ENCODE measurements at regions not wholly inside any gene's neighbourhood (a gene's known extent, or its start where the extent isn't known, plus 50 kb on each side); places are given as distances from the start of the nearest gene placed in this dataset.
A peak's percentile ranks its signal among the peaks of the same experiment; 100 is the strongest.

DNA sequence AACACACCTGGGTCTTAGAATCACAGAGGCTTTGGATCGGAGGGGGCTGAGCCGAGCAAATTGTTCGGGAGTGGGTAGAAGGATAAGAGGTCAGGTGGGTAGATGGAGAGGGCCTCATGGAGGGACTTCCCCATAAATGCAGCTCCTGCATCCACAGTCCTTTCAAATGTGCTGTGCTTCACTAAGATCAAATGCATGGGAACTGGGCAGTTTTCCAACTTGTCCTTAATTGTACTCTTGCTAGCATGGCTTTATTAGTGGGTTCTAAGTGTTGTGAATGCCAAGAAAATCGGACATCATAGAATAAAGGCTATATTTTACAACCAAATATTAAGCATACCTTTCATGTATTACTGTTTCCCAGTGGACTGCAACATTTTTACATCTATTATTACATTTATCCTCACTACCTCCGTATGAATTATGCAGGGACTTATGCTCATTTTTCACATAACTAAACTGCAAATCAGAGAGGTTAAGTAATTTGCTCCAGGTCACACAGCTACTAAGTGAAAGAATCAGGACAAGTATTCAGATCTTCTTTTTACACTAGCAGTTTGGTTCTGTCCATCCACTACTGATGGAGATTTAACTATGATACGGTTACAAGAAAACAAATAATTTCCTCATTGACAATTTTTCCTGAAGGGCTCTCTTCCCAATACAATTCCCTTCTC is 174.5 kb upstream of the RUNX1 start:
- Mint-ChIP-seq H3K4me3 (ENCODE audit: unreplicated experiment) (no peak overlapping the region), H3K27me3 (ENCODE audit: low read depth) (no peaks in the 10 kb centered on the region), H3K36me3 (ENCODE audit: low read depth) (no peaks in the 10 kb centered on the region), H3K9me3 (ENCODE audit: low read depth) (peaks cover 5% of the 10 kb centered on the region), H3K4me1 (ENCODE audit: low read depth) (peaks cover 55% of the 10 kb centered on the region), H3K27ac (ENCODE audit: unreplicated experiment) (no peak overlapping the region)
- no peak for DNase-seq (ENCODE audit: low spot score)
- TF ChIP-seq, protein P1, sequence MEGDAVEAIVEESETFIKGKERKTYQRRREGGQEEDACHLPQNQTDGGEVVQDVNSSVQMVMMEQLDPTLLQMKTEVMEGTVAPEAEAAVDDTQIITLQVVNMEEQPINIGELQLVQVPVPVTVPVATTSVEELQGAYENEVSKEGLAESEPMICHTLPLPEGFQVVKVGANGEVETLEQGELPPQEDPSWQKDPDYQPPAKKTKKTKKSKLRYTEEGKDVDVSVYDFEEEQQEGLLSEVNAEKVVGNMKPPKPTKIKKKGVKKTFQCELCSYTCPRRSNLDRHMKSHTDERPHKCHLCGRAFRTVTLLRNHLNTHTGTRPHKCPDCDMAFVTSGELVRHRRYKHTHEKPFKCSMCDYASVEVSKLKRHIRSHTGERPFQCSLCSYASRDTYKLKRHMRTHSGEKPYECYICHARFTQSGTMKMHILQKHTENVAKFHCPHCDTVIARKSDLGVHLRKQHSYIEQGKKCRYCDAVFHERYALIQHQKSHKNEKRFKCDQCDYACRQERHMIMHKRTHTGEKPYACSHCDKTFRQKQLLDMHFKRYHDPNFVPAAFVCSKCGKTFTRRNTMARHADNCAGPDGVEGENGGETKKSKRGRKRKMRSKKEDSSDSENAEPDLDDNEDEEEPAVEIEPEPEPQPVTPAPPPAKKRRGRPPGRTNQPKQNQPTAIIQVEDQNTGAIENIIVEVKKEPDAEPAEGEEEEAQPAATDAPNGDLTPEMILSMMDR (IDR thresholded peaks at IDR 0.05): no peak

DNA sequence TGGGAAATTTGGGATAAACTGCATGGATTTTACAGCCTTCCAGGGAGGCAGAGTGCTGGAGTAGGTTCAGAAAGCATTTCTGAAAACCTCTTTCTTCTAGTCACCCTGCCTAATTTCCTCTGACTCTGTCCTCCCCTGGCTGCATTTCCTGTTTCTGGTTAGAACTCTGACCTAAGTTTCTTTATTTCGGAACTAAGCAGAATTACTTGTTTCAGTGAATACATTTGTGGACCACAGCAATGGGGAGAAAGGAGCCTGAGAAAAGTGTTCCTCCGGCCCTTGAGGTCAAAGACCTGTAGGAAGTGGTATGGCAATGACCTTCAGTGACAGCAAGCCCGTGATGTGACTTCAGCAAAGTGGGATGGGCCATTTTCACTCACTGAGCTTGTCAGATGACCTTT is 173.4 kb upstream of the RUNX1 start:
- no peak overlapping the region for H3K4me3 Mint-ChIP-seq (ENCODE audit: unreplicated experiment)
- H3K27ac Mint-ChIP-seq (ENCODE audit: unreplicated experiment): peak overlapping the region; percentile 55
- peaks cover 65% of the 10 kb centered on the region for H3K4me1 Mint-ChIP-seq (ENCODE audit: low read depth)
- TF ChIP-seq, protein P1 (IDR thresholded peaks at IDR 0.05): no peak
- H3K36me3 Mint-ChIP-seq (ENCODE audit: low read depth): no peaks in the 10 kb centered on the region
- DNase-seq (ENCODE audit: low spot score): no peak
- peaks cover 5% of the 10 kb centered on the region for H3K9me3 Mint-ChIP-seq (ENCODE audit: low read depth)
- no peaks in the 10 kb centered on the region for H3K27me3 Mint-ChIP-seq (ENCODE audit: low read depth)

DNA sequence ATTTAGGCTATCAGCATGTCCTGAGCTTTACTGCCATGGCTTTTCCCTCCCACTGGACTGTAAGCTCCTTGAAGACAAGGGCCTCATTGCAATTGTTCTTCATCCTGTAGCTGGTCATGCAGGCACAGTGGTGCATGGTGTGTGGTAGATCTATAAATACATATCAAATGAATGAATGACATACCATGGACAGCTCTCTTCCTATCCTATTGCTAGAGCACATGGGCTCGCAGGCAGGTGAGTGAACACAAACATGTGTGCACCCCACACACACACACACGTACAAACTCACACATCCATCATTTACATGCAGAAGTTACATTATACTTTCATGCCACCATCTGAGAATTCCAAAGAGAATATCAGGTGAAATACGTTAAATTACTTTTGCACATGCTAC is 172.9 kb upstream of the RUNX1 start:
- TF ChIP-seq, protein P1 (IDR thresholded peaks at IDR 0.05): no peak
- Mint-ChIP-seq H3K27ac (ENCODE audit: unreplicated experiment) (peak overlapping the region; percentile 55), H3K4me3 (ENCODE audit: unreplicated experiment) (no peak overlapping the region), H3K9me3 (ENCODE audit: low read depth) (peaks cover 5% of the 10 kb centered on the region), H3K27me3 (ENCODE audit: low read depth) (no peaks in the 10 kb centered on the region), H3K36me3 (ENCODE audit: low read depth) (no peaks in the 10 kb centered on the region), H3K4me1 (ENCODE audit: low read depth) (peaks cover 71% of the 10 kb centered on the region)
- no peak for DNase-seq (ENCODE audit: low spot score)

DNA sequence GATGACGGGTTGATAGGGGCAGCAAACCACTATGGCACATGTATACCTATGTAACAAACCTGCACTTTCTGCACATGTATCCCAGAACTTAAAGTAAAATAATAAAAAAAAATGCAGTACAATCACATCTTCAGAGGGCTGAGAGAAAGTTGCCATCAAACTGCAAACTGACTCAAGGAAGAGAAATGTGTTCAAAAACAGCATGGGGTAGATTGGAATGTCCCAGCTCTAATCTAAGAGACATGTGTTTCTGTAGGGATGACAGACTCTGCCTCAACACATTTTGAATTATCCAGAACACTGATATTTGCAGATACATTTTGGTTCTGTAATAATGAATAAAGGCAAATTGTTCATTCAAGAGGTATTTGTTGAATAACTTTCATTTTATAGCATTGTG is 171.2 kb upstream of the RUNX1 start:
- DNase-seq (ENCODE audit: low spot score): no peak
- TF ChIP-seq, protein P1 (IDR thresholded peaks at IDR 0.05): no peak
- no peaks in the 10 kb centered on the region for H3K36me3 Mint-ChIP-seq (ENCODE audit: low read depth)
- H3K27ac Mint-ChIP-seq (ENCODE audit: unreplicated experiment): peak overlapping the region; percentile 85
- H3K4me3 Mint-ChIP-seq (ENCODE audit: unreplicated experiment): no peak overlapping the region
- H3K9me3 Mint-ChIP-seq (ENCODE audit: low read depth): peaks cover 5% of the 10 kb centered on the region
- no peaks in the 10 kb centered on the region for H3K27me3 Mint-ChIP-seq (ENCODE audit: low read depth)
- H3K4me1 Mint-ChIP-seq (ENCODE audit: low read depth): peaks cover 56% of the 10 kb centered on the region

DNA sequence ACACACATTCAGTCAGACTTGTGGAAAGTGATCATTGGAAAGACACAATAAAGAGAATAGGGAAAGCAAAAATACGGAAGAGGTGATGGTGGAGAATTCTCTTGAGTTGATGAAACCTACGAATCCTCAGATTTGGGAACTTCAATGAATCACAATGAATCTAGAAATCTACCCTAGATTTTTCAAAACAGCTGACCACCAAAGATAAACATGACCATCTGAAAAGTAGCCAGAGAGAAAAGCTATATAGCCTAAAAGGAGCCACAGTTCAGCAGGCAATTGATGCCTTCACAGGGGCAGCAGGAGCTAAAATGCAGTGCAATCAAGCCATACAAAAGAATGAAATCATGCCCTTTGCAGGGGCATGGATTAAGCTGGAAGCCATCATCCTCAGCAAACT is 170.6 kb upstream of the RUNX1 start:
- Mint-ChIP-seq H3K4me1 (ENCODE audit: low read depth) (peaks cover 56% of the 10 kb centered on the region), H3K27ac (ENCODE audit: unreplicated experiment) (peak overlapping the region; percentile 85), H3K36me3 (ENCODE audit: low read depth) (no peaks in the 10 kb centered on the region), H3K27me3 (ENCODE audit: low read depth) (no peaks in the 10 kb centered on the region), H3K9me3 (ENCODE audit: low read depth) (peaks cover 5% of the 10 kb centered on the region), H3K4me3 (ENCODE audit: unreplicated experiment) (no peak overlapping the region)
- TF ChIP-seq, protein P1 (IDR thresholded peaks at IDR 0.05): no peak
- no peak for DNase-seq (ENCODE audit: low spot score)
